Spinal cord (tissue), 9 donors: ENCODE measurements at regions not wholly inside any gene's neighbourhood (a gene's known extent, or its start where the extent isn't known, plus 50 kb on each side); places are given as distances from the start of the nearest gene placed in this dataset.
A peak's percentile ranks its signal among the peaks of the same experiment; 100 is the strongest.

Experiments
- DNase-seq, 6 donors: peaks; one replicate each; pipeline versions ENCODE4 v3.0.0 to v3.0.0-alpha.2; 2013 to 2015; ENCODE audit warnings: low spot score in 6 of 6, low read depth in 4 of 6
- H3K27ac ChIP-seq: one replicate; pipeline ENCODE4 v1.5.1; 2013; ENCODE audit warnings: low read depth, low read length, control low read depth
- H3K27me3 ChIP-seq: one replicate; pipeline ENCODE4 v1.6.1; 2013; ENCODE audit warnings: low read length; ENCODE audit not compliant: control insufficient read depth, insufficient read depth
- H3K36me3 ChIP-seq: one replicate; pipeline ENCODE4 v1.6.1; 2013; ENCODE audit warnings: low read length; ENCODE audit not compliant: control insufficient read depth, insufficient read depth
- H3K4me1 ChIP-seq: one replicate; pipeline ENCODE4 v1.6.1; 2013; ENCODE audit warnings: low read length; ENCODE audit not compliant: control insufficient read depth, insufficient read depth
- H3K4me3 ChIP-seq: one replicate; pipeline ENCODE4 v1.5.1; 2013; ENCODE audit warnings: low read depth, low read length, control low read depth
- H3K9me3 ChIP-seq: one replicate; pipeline ENCODE4 v1.6.1; 2013; ENCODE audit warnings: low read length; ENCODE audit not compliant: control insufficient read depth, insufficient read depth
- WGBS: methylation state at CpG from one replicate; pipeline ENCODE4 v1.1.5; 2013; ENCODE audit warnings: missing lambda C conversion rate; ENCODE audit not compliant: insufficient coverage; 5-methylcytosine and 5-hydroxymethylcytosine counted together
- donor health status: healthy.

DNA sequence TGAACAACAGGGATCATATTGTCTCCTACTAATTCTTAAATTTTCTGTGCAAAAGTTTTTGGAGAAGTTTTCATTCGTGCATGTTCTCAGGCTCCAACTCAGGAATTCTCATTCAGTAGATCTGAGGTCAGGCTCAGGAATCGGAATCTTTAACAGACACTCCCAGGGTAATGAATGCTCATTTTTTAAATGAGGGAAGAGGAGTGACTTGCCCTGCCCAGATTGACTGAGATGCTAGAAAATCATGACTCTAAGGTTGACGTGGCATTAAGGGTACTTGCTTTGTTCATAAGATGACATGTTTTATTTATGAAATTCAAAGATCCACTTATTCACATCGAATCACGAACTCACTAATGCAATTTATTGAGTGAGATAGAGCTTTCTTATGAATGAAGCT is 196.6 kb upstream of the NPVF start:
- DNase-seq, result no peak
- Histone ChIP-seq H3K36me3 (no peaks in the 10 kb centered on the region), H3K9me3 (no peaks in the 10 kb centered on the region), H3K27ac (no peak overlapping the region), H3K27me3 (no peaks in the 10 kb centered on the region), H3K4me1 (no peaks in the 10 kb centered on the region), H3K4me3 (no peak overlapping the region)
- WGBS, result no CpG with 5 or more reads among the region's 5 CpGs

GRCh38 chr7:25427721-25428120 is 199.4 kb upstream of the NPVF start:
- H3K4me3 ChIP-seq, result no peak overlapping the region
- no peak overlapping the region for H3K27ac ChIP-seq
- no peaks in the 10 kb centered on the region for H3K27me3 ChIP-seq
- H3K9me3 ChIP-seq, result no peaks in the 10 kb centered on the region
- no peak for DNase-seq
- no CpG with 5 or more reads among the region's 1 CpG for WGBS
- no peaks in the 10 kb centered on the region for H3K36me3 ChIP-seq
- H3K4me1 ChIP-seq, result no peaks in the 10 kb centered on the region

DNA sequence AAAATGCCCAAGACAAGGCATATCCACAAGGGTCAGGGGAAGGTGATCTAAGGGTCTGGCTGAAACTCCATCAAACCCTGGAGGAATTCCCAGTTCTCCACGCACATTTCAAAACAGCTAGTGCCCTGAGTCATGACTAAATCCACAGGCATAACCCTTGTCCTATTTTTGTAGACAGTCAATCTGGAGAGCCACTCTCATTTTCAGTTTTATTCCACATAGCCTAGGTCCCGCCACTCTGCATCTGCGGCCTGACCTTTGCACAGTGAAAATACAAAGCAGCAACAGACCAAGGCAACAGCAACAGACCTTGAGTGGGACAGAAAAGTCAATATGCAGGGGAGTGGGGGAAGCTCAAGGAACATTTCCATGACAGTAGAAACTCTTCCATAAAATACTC is 201.4 kb upstream of the NPVF start:
- no peaks in the 10 kb centered on the region for H3K4me1 ChIP-seq
- no peak overlapping the region for H3K27ac ChIP-seq
- H3K4me3 ChIP-seq, result no peak overlapping the region
- H3K27me3 ChIP-seq, result no peaks in the 10 kb centered on the region
- 82% methylated on average over 1 of the region's 3 CpGs for WGBS
- no peaks in the 10 kb centered on the region for H3K9me3 ChIP-seq
- no peaks in the 10 kb centered on the region for H3K36me3 ChIP-seq
- DNase-seq, result no peak

DNA sequence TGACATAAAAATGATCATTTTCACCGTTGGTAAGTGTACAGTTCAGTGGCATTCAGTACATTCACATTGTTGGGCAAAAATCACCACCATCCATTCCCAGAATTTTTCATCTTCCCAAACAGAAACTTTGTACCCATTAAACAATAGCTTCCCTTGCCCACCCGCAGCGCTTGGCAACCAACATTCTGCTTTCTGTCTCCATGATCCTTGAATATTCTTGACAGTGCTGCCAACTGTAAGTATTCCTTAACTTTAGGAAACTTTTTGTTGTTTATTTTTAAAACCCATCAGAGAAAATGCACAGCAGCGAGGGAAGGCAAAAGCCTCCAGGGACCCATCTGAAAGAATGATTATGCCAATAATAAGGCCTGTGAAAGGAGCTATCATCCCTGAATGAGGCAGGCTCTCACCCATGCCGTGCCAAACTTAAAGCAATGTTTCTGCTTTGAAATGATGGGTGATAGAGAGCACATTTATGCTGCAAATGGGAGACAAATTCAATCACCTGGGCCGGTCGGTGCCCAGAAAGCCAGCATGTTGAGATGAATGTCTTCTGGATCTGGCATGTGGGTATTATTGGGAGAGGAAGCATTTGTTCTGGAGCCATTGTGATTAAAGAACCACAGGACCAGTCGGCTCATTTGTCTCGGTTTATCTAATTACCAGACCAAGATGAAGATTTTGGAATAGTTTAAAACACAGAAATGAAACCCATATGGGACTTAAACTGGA is 202.1 kb upstream of the NPVF start:
- Histone ChIP-seq H3K36me3 (no peaks in the 10 kb centered on the region), H3K27ac (no peak overlapping the region), H3K4me1 (no peaks in the 10 kb centered on the region), H3K27me3 (no peaks in the 10 kb centered on the region), H3K9me3 (no peaks in the 10 kb centered on the region), H3K4me3 (no peak overlapping the region)
- peak in 1 of 6 donors; percentile 78 for DNase-seq
- WGBS, result 36% methylated on average over 3 of the region's 9 CpGs

GRCh38 chr7:25431956-25432450 is 203.7 kb upstream of the NPVF start:
- Histone ChIP-seq H3K27me3 (no peaks in the 10 kb centered on the region), H3K9me3 (no peaks in the 10 kb centered on the region), H3K36me3 (no peaks in the 10 kb centered on the region), H3K4me1 (no peaks in the 10 kb centered on the region), H3K4me3 (no peak overlapping the region), H3K27ac (no peak overlapping the region)
- no peak for DNase-seq
- WGBS, result 88% methylated on average over 3 of the region's 3 CpGs

- Histone ChIP-seq H3K9me3 (no peaks in the 10 kb centered on the region), H3K27ac (no peak overlapping the region), H3K27me3 (no peaks in the 10 kb centered on the region), H3K36me3 (no peaks in the 10 kb centered on the region), H3K4me1 (no peaks in the 10 kb centered on the region), H3K4me3 (no peak overlapping the region)
- WGBS, result 83% methylated on average over 1 of the region's 2 CpGs
- no peak for DNase-seq
These were observed 204.5 kb upstream of the NPVF start for GRCh38 chr7:25432807-25433206.

DNA sequence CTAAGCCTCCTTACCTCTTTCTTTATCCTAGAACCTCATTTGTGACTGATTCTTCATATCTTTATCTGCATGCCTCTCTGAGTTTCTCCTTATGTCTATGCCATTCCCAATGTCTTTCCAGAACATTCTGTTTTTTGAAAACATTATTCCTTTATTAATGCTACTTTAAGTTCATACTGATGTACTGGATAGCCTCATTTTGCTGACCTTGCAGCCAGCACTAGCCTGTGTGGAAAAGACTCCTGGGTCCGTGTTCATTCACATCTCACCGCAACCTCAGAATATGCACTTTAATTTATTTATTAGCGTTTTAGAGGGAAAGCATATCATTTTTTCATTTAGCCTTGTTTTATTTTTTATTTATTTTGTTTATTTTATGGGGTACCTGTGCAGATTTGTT is 208.1 kb upstream of the NPVF start:
- H3K4me1 ChIP-seq, result no peaks in the 10 kb centered on the region

DNA sequence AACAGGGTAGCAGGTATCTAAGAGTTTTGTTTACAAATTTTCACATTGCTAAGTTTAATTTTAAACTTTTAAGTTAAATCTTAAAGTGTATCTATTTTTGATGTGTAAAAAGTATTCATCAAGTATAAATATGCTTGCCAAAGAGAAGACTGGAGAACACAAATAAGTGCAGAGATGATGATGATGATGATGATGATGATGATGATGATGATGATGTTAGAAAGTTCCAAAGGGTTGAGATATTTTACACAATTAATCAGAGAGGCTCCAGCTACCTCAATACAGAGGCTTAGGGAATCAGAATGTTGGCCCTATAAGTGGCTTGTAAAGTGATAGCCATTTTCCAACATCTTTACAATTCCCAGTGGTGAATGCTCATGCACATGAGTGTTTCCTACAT is 209.0 kb upstream of the NPVF start:
- no peak overlapping the region for H3K4me3 ChIP-seq
- no peak for DNase-seq
- no peaks in the 10 kb centered on the region for H3K36me3 ChIP-seq
- H3K4me1 ChIP-seq, result no peaks in the 10 kb centered on the region
- no peak overlapping the region for H3K27ac ChIP-seq
- H3K27me3 ChIP-seq, result no peaks in the 10 kb centered on the region
- peaks cover 2% of the 10 kb centered on the region for H3K9me3 ChIP-seq

More for the DNA sequence above, 208.1 kb upstream of the NPVF start:
- Histone ChIP-seq H3K27ac (no peak overlapping the region), H3K4me3 (no peak overlapping the region), H3K27me3 (no peaks in the 10 kb centered on the region), H3K36me3 (no peaks in the 10 kb centered on the region), H3K9me3 (no peaks in the 10 kb centered on the region)
- WGBS, result 100% methylated on average over 1 of the region's 3 CpGs
- no peak for DNase-seq

GRCh38 chr7:25444991-25445390 is 216.7 kb upstream of the NPVF start:
- no peaks in the 10 kb centered on the region for H3K4me1 ChIP-seq
- H3K9me3 ChIP-seq, result peaks cover 6% of the 10 kb centered on the region
- H3K36me3 ChIP-seq, result no peaks in the 10 kb centered on the region
- peak in 1 of 6 donors; percentile 28 for DNase-seq
- no peak overlapping the region for H3K4me3 ChIP-seq
- no peaks in the 10 kb centered on the region for H3K27me3 ChIP-seq
- H3K27ac ChIP-seq, result no peak overlapping the region
- WGBS, result 71% methylated on average over 1 of the region's 1 CpG

DNA sequence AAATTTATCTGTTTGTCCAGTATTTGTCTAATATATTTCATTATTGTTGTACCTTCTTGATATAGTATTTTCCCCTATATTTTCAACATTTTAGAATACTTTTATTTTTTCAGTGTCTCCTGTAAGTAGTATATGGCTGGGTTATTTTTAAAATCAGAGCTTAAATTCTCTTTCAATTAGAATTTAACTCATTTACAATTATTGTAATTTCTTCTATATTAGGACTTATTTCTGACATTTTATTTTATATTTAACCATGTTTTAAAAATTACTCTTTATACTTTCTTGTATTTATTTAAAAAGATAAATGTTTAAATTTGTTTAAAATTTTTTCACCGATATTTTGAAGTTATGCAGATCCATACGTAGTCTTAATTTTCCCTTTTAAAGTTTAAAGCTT is 220.0 kb upstream of the NPVF start:
- whole genome bisulfite sequencing, result no CpG with 5 or more reads among the region's 2 CpGs
- no peaks in the 10 kb centered on the region for H3K27me3 ChIP-seq
- no peak for DNase-seq

More for the DNA sequence above, 220.0 kb upstream of the NPVF start:
- Histone ChIP-seq H3K27ac (no peak overlapping the region), H3K36me3 (no peaks in the 10 kb centered on the region), H3K4me3 (no peak overlapping the region), H3K9me3 (peaks cover 4% of the 10 kb centered on the region), H3K4me1 (no peaks in the 10 kb centered on the region)
